HCT116 (cell line): ENCODE measurements at regions not wholly inside any gene's neighbourhood (a gene's known extent, or its start where the extent isn't known, plus 50 kb on each side); places are given as distances from the start of the nearest gene placed in this dataset.

ENCODE experiments used
- ELF1 ChIP-seq: IDR thresholded peaks from 2 replicates; pipeline ENCODE4 v1.6.1; 2012; ENCODE audit warnings: low read depth, borderline replicate concordance
- POLR2A ChIP-seq: IDR thresholded peaks from 2 replicates; pipeline ENCODE4 v1.7.0; 2011; ENCODE audit warnings: borderline replicate concordance; ENCODE audit not compliant: insufficient read depth, insufficient read length; ENCODE audit errors: extremely low read depth
- POLR2AphosphoS5 ChIP-seq: IDR thresholded peaks from 2 replicates; pipeline ENCODE4 v1.6.1; 2011; ENCODE audit warnings: mild to moderate bottlenecking, low read depth, low read length, moderate library complexity
- REST ChIP-seq: IDR thresholded peaks from 2 replicates; pipeline ENCODE4 v1.6.1; 2012; ENCODE audit warnings: low read depth
- SP1 ChIP-seq: IDR thresholded peaks from 2 replicates; pipeline ENCODE4 v1.6.1; 2012; ENCODE audit warnings: low read depth
- YY1 ChIP-seq: IDR thresholded peaks from 2 replicates; pipeline ENCODE4 v1.6.1; 2011; ENCODE audit warnings: low read length, low read depth, moderate library complexity, mild to moderate bottlenecking; ENCODE audit not compliant: insufficient replicate concordance; ENCODE audit errors: extremely low read depth
- ZNF274 ChIP-seq: fragments of 200-500 bp; sonication (Bioruptor generic); IDR thresholded peaks from 2 replicates; pipeline ENCODE4 v1.6.1; 2014; ENCODE audit warnings: mild to moderate bottlenecking, low read depth, low read length, inconsistent platforms
- TF ChIP-seq, protein P1 (sequence below), 3 experiments: fragments of 200-600 bp in 1 of 3; sonication (generic) in 1 of 3; IDR thresholded peaks in 2 of 3; conservative IDR thresholded peaks in 1 of 3; 2 replicates each; pipeline ENCODE4 v1.5.1; 2012 to 2017; ENCODE audit warnings: low read depth in 2 of 3, low read length in 2 of 3, antibody characterized with exemption in 1 of 3, borderline replicate concordance in 1 of 3, control low read depth in 1 of 3, mild to moderate bottlenecking in 1 of 3, mixed read lengths in 1 of 3, mixed run types in 1 of 3, moderate library complexity in 1 of 3; ENCODE audit not compliant: insufficient read depth in 1 of 3

- TF ChIP-seq, protein P1, sequence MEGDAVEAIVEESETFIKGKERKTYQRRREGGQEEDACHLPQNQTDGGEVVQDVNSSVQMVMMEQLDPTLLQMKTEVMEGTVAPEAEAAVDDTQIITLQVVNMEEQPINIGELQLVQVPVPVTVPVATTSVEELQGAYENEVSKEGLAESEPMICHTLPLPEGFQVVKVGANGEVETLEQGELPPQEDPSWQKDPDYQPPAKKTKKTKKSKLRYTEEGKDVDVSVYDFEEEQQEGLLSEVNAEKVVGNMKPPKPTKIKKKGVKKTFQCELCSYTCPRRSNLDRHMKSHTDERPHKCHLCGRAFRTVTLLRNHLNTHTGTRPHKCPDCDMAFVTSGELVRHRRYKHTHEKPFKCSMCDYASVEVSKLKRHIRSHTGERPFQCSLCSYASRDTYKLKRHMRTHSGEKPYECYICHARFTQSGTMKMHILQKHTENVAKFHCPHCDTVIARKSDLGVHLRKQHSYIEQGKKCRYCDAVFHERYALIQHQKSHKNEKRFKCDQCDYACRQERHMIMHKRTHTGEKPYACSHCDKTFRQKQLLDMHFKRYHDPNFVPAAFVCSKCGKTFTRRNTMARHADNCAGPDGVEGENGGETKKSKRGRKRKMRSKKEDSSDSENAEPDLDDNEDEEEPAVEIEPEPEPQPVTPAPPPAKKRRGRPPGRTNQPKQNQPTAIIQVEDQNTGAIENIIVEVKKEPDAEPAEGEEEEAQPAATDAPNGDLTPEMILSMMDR (IDR thresholded peaks at IDR 0.05 in 2 of 3, conservative IDR thresholded peaks at IDR 0.05 in 1 of 3; ENCODE audit: borderline replicate concordance in 1 of 3, insufficient read depth in 1 of 3, low read depth in 2 of 3, low read length in 2 of 3): no peak
- TF ChIP-seq POLR2A: no peak
- no peak for TF ChIP-seq SP1
- TF ChIP-seq ZNF274: no peak
- no peak for TF ChIP-seq POLR2AphosphoS5
- no peak for TF ChIP-seq YY1
- TF ChIP-seq REST: no peak
- TF ChIP-seq ELF1: no peak
These were observed 158.3 kb downstream of the GPAM start for GRCh38 chr10:112025228-112025627.
